Naive thymus-derived CD4-positive, alpha-beta T cell (primary cell): ENCODE measurements at regions not wholly inside any gene's neighbourhood (a gene's known extent, or its start where the extent isn't known, plus 50 kb on each side); places are given as distances from the start of the nearest gene placed in this dataset.
"Not testable (repeated sequence)": the region's sequence is repeated elsewhere in the genome, so short reads cannot be mapped to it uniquely, and the experiment has no call there.

ENCODE experiments used
- ATAC-seq: fragments of 150-1000 bp; cut with Tn5 transposase; 2 replicates; pipeline ENCODE4 v1.10.0; 2021; ENCODE audit warnings: mild to moderate bottlenecking, moderate library complexity
- CTCF ChIA-PET: fragments of 350-600 bp; sonication (Branson Sonifier 250); formaldehyde crosslinking; loops from one replicate; lab custom pipeline; 2021; ENCODE audit warnings: antibody characterized with exemption; lab: Charles Lee
- POLR2A ChIA-PET: fragments of 350-600 bp; sonication (Branson Sonifier 250); formaldehyde crosslinking; loops from one replicate; lab custom pipeline; 2021; ENCODE audit warnings: antibody characterized with exemption, inconsistent platforms; lab: Charles Lee
- DNase-seq, 9 donors: peaks; one replicate each; pipeline versions ENCODE4 v3.0.0 to v3.0.0-alpha.2; 2020 to 2022; ENCODE audit warnings: mixed read lengths in 1 of 9
- H3K27ac ChIP-seq: one replicate; pipeline ENCODE4 v1.7.0; 2013; ENCODE audit warnings: mild to moderate bottlenecking, low read depth, low read length, moderate library complexity
- H3K27me3 ChIP-seq, 2 donors: one replicate each; pipeline ENCODE4 v1.7.0; 2013; ENCODE audit warnings: low read length in 2 of 2, mild to moderate bottlenecking in 2 of 2, moderate library complexity in 2 of 2; ENCODE audit not compliant: control insufficient read depth in 2 of 2, insufficient read depth in 2 of 2
- H3K36me3 ChIP-seq, 3 experiments: 1 replicate in 2 of 3; 2 replicates in 1 of 3; pipeline ENCODE4 v1.7.0; 2013; ENCODE audit warnings: low read length in 3 of 3, mild to moderate bottlenecking in 3 of 3, moderate library complexity in 1 of 3; ENCODE audit not compliant: insufficient read depth in 3 of 3, control insufficient read depth in 2 of 3
- H3K4me1 ChIP-seq, 2 donors: one replicate each; pipeline ENCODE4 v1.7.0; 2013; ENCODE audit warnings: low read length in 2 of 2, mild to moderate bottlenecking in 2 of 2, moderate library complexity in 1 of 2; ENCODE audit not compliant: control insufficient read depth in 2 of 2, insufficient read depth in 2 of 2
- H3K4me3 ChIP-seq: 2 replicates; pipeline ENCODE4 v1.7.0; 2013; ENCODE audit warnings: mild to moderate bottlenecking, low read length
- H3K9me3 ChIP-seq, 3 experiments: 1 replicate in 2 of 3; 2 replicates in 1 of 3; pipeline ENCODE4 v1.7.0; 2013; ENCODE audit warnings: low read length in 3 of 3; ENCODE audit not compliant: control insufficient read depth in 2 of 3
- H3K27ac Mint-ChIP-seq, 9 donors: one replicate each; pipeline ENCODE4 v1.8.0; 2020 to 2022; ENCODE audit warnings: mixed read lengths in 9 of 9, mild to moderate bottlenecking in 8 of 9, moderate library complexity in 5 of 9, inconsistent platforms in 2 of 9
- H3K27me3 Mint-ChIP-seq, 5 donors: one replicate each; pipeline ENCODE4 v1.8.0; 2021 to 2022; ENCODE audit warnings: mixed read lengths in 5 of 5, mild to moderate bottlenecking in 1 of 5
- H3K36me3 Mint-ChIP-seq, 5 donors: one replicate each; pipeline ENCODE4 v1.8.0; 2020 to 2022; ENCODE audit warnings: mixed read lengths in 5 of 5, mild to moderate bottlenecking in 3 of 5, inconsistent platforms in 1 of 5
- H3K4me1 Mint-ChIP-seq, 7 donors: one replicate each; pipeline ENCODE4 v1.8.0; 2020 to 2022; ENCODE audit warnings: mixed read lengths in 7 of 7, mild to moderate bottlenecking in 3 of 7, inconsistent platforms in 1 of 7
- H3K4me3 Mint-ChIP-seq, 10 donors: one replicate each; pipeline ENCODE4 v1.8.0; 2020 to 2022; ENCODE audit warnings: mild to moderate bottlenecking in 10 of 10, mixed read lengths in 10 of 10, moderate library complexity in 6 of 10, inconsistent platforms in 2 of 10
- H3K9me3 Mint-ChIP-seq, 11 donors: one replicate each; pipeline ENCODE4 v1.8.0; 2020 to 2022; ENCODE audit warnings: mixed read lengths in 11 of 11, mild to moderate bottlenecking in 4 of 11, inconsistent platforms in 1 of 11, moderate library complexity in 1 of 11
- intact Hi-C, 2 donors: fragments of 100-400 bp; cut with micrococcal nuclease; formaldehyde crosslinking; loops; one replicate each; pipeline ENCODE4 v1.15.1; 2023

DNA sequence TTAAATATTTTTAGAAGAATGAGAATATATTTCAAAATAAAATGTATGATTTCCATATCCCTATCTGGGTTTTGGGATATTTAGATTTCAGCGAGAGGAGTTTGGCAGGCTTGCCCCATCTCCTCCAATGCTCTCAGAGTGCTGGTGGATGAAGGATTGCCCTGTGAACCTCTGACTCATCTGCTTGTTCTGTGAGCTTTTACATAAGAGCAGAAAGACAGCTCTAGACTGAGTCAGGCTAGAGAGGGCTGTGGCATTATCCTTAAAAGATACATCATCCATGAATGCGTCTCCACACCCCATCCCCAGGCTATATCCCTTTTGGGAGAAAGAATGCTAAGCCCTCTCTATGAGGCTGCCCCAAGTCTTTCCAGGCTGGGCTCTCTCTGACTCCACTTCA, 190.6 kb downstream of the TUBA3C start:
- H3K27me3 Mint-ChIP-seq = no peaks in the 10 kb centered on the region
- ChIA-PET CTCF (no interaction called here), POLR2A (no interaction called here)
- ATAC-seq = no peak
- H3K27ac Mint-ChIP-seq = no peak overlapping the region
- peaks cover 0 to 34% (median 5%) of the 10 kb centered on the region in 11 donors for H3K9me3 Mint-ChIP-seq
- H3K27ac ChIP-seq = no peak overlapping the region
- DNase-seq = no peak
- H3K36me3 Mint-ChIP-seq = peaks cover 0 to 14% (median 0%) of the 10 kb centered on the region in 5 donors
- no peaks in the 10 kb centered on the region for H3K4me1 ChIP-seq
- intact Hi-C loops = no loop called here
- peaks cover 0 to 30% (median 10%) of the 10 kb centered on the region in 7 donors for H3K4me1 Mint-ChIP-seq
- H3K4me3 Mint-ChIP-seq = no peak overlapping the region
- no peak overlapping the region for H3K4me3 ChIP-seq
- H3K36me3 ChIP-seq = no peaks in the 10 kb centered on the region
- no peaks in the 10 kb centered on the region for H3K27me3 ChIP-seq
- H3K9me3 ChIP-seq = no peaks in the 10 kb centered on the region

DNA sequence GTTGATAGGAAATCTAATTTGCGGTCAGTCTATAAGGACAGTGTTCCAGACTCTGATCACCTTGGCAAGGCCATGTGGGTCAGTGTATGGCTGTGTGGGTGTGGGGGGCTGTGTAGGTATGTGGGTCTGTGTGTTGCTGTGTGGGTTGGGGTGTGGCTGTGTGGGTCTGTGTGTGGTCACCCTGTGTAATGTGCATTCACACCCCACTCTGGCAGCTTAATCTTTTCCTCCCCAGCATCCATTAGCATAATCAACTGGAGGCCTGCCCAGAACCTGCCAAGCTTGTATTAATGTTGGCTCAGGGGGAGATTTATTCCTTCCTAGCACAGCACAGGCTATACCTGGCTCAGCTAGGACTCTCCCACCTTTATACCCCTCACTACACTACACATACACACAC, 203.2 kb downstream of the TUBA3C start:
- H3K9me3 Mint-ChIP-seq = peaks cover 0 to 28% (median 8%) of the 10 kb centered on the region in 11 donors
- DNase-seq (no peak), ATAC-seq (no peak)
- H3K27me3 Mint-ChIP-seq = peaks cover 0 to 10% (median 5%) of the 10 kb centered on the region in 5 donors
- no peaks in the 10 kb centered on the region for H3K36me3 ChIP-seq
- peaks cover 0 to 7% (median 0%) of the 10 kb centered on the region in 3 experiments for H3K9me3 ChIP-seq
- H3K4me3 Mint-ChIP-seq = no peak overlapping the region
- H3K4me3 ChIP-seq = no peak overlapping the region
- CTCF ChIA-PET = no interaction called here
- H3K27ac Mint-ChIP-seq = no peak overlapping the region
- POLR2A ChIA-PET = no interaction called here
- intact Hi-C loops = no loop called here
- peaks cover 0 to 8% (median 4%) of the 10 kb centered on the region in 5 donors for H3K36me3 Mint-ChIP-seq
- H3K27ac ChIP-seq = no peak overlapping the region
- H3K4me1 Mint-ChIP-seq = peaks cover 0 to 1% (median 0%) of the 10 kb centered on the region in 7 donors
- no peaks in the 10 kb centered on the region for H3K27me3 ChIP-seq
- no peaks in the 10 kb centered on the region for H3K4me1 ChIP-seq

GRCh38 chr13:18977857-18978256, 203.8 kb downstream of the TUBA3C start:
- H3K36me3 Mint-ChIP-seq = peaks cover 0 to 4% (median 4%) of the 10 kb centered on the region in 5 donors
- H3K4me1 Mint-ChIP-seq = peaks cover 0 to 1% (median 0%) of the 10 kb centered on the region in 7 donors
- H3K27me3 Mint-ChIP-seq = peaks cover 0 to 7% (median 3%) of the 10 kb centered on the region in 5 donors
- intact Hi-C loops = no loop called here
- H3K4me1 ChIP-seq = no peaks in the 10 kb centered on the region
- POLR2A ChIA-PET = no interaction called here
- DNase-seq = no peak
- no peak overlapping the region for H3K27ac Mint-ChIP-seq
- no peak for ATAC-seq
- no peak overlapping the region for H3K4me3 ChIP-seq
- peaks cover 0 to 4% (median 0%) of the 10 kb centered on the region in 3 experiments for H3K9me3 ChIP-seq
- peaks cover 0 to 22% (median 3%) of the 10 kb centered on the region in 11 donors for H3K9me3 Mint-ChIP-seq
- H3K27ac ChIP-seq = no peak overlapping the region
- no peak overlapping the region for H3K4me3 Mint-ChIP-seq
- CTCF ChIA-PET = no interaction called here
- H3K36me3 ChIP-seq = no peaks in the 10 kb centered on the region
- no peaks in the 10 kb centered on the region for H3K27me3 ChIP-seq

GRCh38 chr13:18971576-18972219, 209.9 kb downstream of the TUBA3C start:
- no peak for DNase-seq
- no peak overlapping the region for H3K27ac Mint-ChIP-seq
- Histone ChIP-seq H3K27me3 (no peaks in the 10 kb centered on the region), H3K9me3 (no peaks in the 10 kb centered on the region), H3K4me3 (no peak overlapping the region), H3K36me3 (no peaks in the 10 kb centered on the region), H3K27ac (no peak overlapping the region), H3K4me1 (no peaks in the 10 kb centered on the region)
- peaks cover 0 to 4% (median 0%) of the 10 kb centered on the region in 11 donors for H3K9me3 Mint-ChIP-seq
- ATAC-seq = no peak
- H3K4me1 Mint-ChIP-seq = peaks cover 0 to 5% (median 0%) of the 10 kb centered on the region in 7 donors
- no peaks in the 10 kb centered on the region for H3K36me3 Mint-ChIP-seq
- intact Hi-C loops = loop anchor here in 1 of 2 donors (2.0 kb wide), 1 partner anchor 27 kb away; no protein-coding TSS in a partner anchor
- no peaks in the 10 kb centered on the region for H3K27me3 Mint-ChIP-seq
- H3K4me3 Mint-ChIP-seq = no peak overlapping the region
- ChIA-PET POLR2A (no interaction called here), CTCF (no interaction called here)

DNA sequence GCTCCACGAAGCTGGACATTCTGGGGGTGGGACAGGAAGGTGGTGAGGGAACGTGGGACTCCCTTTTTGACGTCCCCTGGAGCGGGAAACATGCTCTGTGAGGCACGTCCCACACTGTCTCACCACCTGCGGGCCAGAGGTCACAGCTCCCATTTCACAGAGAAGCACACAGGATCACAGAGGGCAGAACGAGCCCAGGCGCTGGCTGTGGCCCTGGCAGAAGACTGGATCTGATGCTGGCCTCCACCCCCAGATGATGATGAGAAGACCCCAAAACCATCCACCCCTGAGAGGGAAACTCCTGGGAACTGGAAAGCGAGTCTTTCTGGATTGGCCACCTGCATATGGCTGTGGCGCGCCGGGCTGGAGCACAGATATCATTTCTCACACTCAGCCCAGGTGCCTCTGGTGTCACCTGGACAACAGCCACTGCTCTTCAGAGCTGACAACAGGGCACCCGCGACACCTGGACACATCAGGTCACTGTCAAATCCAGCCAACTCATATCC, 216.2 kb downstream of the TUBA3C start:
- H3K27me3 Mint-ChIP-seq = no peaks in the 10 kb centered on the region

GRCh38 chr13:18964942-18965341, 216.7 kb downstream of the TUBA3C start:
- Histone ChIP-seq H3K4me1 (no peaks in the 10 kb centered on the region), H3K27me3 (no peaks in the 10 kb centered on the region), H3K36me3 (no peaks in the 10 kb centered on the region), H3K9me3 (no peaks in the 10 kb centered on the region), H3K27ac (no peak overlapping the region), H3K4me3 (no peak overlapping the region)
- Mint-ChIP-seq H3K9me3 (peaks cover 0 to 2% (median 0%) of the 10 kb centered on the region in 11 donors), H3K27me3 (no peaks in the 10 kb centered on the region), H3K27ac (no peak overlapping the region), H3K4me3 (no peak overlapping the region), H3K36me3 (no peaks in the 10 kb centered on the region), H3K4me1 (no peaks in the 10 kb centered on the region)
- DNase-seq (no peak), ATAC-seq (no peak)
- intact Hi-C loops = no loop called here
- POLR2A ChIA-PET = no interaction called here
- CTCF ChIA-PET = no interaction called here

More for the DNA sequence above, 216.2 kb downstream of the TUBA3C start:
- Histone ChIP-seq H3K36me3 (no peaks in the 10 kb centered on the region), H3K9me3 (no peaks in the 10 kb centered on the region), H3K27me3 (no peaks in the 10 kb centered on the region), H3K27ac (no peak overlapping the region), H3K4me3 (no peak overlapping the region), H3K4me1 (no peaks in the 10 kb centered on the region)
- Mint-ChIP-seq H3K4me1 (peaks cover 0 to 2% (median 0%) of the 10 kb centered on the region in 7 donors), H3K27ac (no peak overlapping the region), H3K9me3 (peaks cover 0 to 2% (median 0%) of the 10 kb centered on the region in 11 donors), H3K36me3 (no peaks in the 10 kb centered on the region), H3K4me3 (no peak overlapping the region)
- no peak for DNase-seq
- ChIA-PET CTCF (no interaction called here), POLR2A (no interaction called here)
- no peak for ATAC-seq
- intact Hi-C loops = no loop called here

GRCh38 chr13:18963684-18964083, 217.9 kb downstream of the TUBA3C start:
- H3K27me3 ChIP-seq, H3K4me3 Mint-ChIP-seq, H3K36me3 ChIP-seq, H3K9me3 ChIP-seq, H3K27ac Mint-ChIP-seq, POLR2A ChIA-PET, DNase-seq, H3K27me3 Mint-ChIP-seq, H3K36me3 Mint-ChIP-seq, intact Hi-C loops, H3K4me1 ChIP-seq, H3K4me3 ChIP-seq, H3K9me3 Mint-ChIP-seq, CTCF ChIA-PET, ATAC-seq, H3K27ac ChIP-seq, H3K4me1 Mint-ChIP-seq: not testable (repeated sequence)
